DOHH2 (cell line): ENCODE measurements at regions not wholly inside any gene's neighbourhood (a gene's known extent, or its start where the extent isn't known, plus 50 kb on each side); places are given as distances from the start of the nearest gene placed in this dataset.

Experiments
- CTCF ChIP-seq: fragments of 200-600 bp; sonication (generic); IDR thresholded peaks from one replicate; pipeline ENCODE4 v1.5.1; 2014; ENCODE audit warnings: antibody characterized with exemption, mild to moderate bottlenecking, low read depth, low read length; ENCODE audit not compliant: poor library complexity, severe bottlenecking
- EZH2phosphoT487 ChIP-seq: fragments of 200-600 bp; sonication (generic); IDR thresholded peaks from 2 replicates; pipeline ENCODE4 v1.6.1; 2017; ENCODE audit warnings: borderline replicate concordance, mild to moderate bottlenecking, antibody characterized with exemption, low read length, moderate library complexity, mixed read lengths

GRCh38 chr12:114898159-114898558, 214.2 kb upstream of the TBX3 start:
- TF ChIP-seq CTCF: no peak
- TF ChIP-seq EZH2phosphoT487: no peak
